ENCODE measurements at regions not wholly inside any gene's neighbourhood (a gene's known extent, or its start where the extent isn't known, plus 50 kb on each side); places are given as distances from the start of the nearest gene placed in this dataset.

- no peak overlapping the region for H3K4me2 ChIP-seq (ENCODE audit: insufficient read depth, low read length)
- H3K9ac ChIP-seq (replicated peaks; ENCODE audit: extremely low read depth, insufficient read depth, low read length) = no peak overlapping the region
- H2AFZ ChIP-seq (ENCODE audit: low read depth, low read length) = no peak overlapping the region
- no peak overlapping the region for H3K4me3 ChIP-seq (replicated peaks in 1 of 3; ENCODE audit: insufficient read depth in 1 of 3, low read depth in 1 of 3, low read length in 3 of 3)
- H4K20me1 ChIP-seq (replicated peaks; ENCODE audit: control insufficient read depth, extremely low read depth, insufficient read depth, low read length) = no peaks in the 10 kb centered on the region
- H3K4me1 ChIP-seq (ENCODE audit: control insufficient read depth, extremely low read depth, insufficient read depth, low read length) = no peaks in the 10 kb centered on the region
- dilution Hi-C loops (cut with MboI; ENCODE audit: extremely low pct_ligation_motif_present, low sequenced_read_pairs) = no loop called here
- intact Hi-C loops (cut with micrococcal nuclease) = no loop called here
- H3K27ac ChIP-seq (ENCODE audit: insufficient read depth, low read depth, low read length) = no peak overlapping the region
- ChIA-PET CTCF (no interaction called here), POLR2A (no interaction called here)
- no peaks in the 10 kb centered on the region for H3K9me3 ChIP-seq (replicated peaks; ENCODE audit: control insufficient read depth, insufficient read depth, low read length)
- no peak for FAIRE-seq
- no peaks in the 10 kb centered on the region for H3K36me3 ChIP-seq (ENCODE audit: control insufficient read depth in 2 of 2, extremely low read depth in 1 of 2, insufficient read depth in 2 of 2, low read length in 2 of 2)
- no peaks in the 10 kb centered on the region for H3K9me1 ChIP-seq (replicated peaks; ENCODE audit: control insufficient read depth, extremely low read depth, insufficient read depth, low read length)
- H3K79me2 ChIP-seq (ENCODE audit: control insufficient read depth, insufficient read depth, low read length) = no peaks in the 10 kb centered on the region
- no peaks in the 10 kb centered on the region for H3K27me3 ChIP-seq (ENCODE audit: control insufficient read depth in 2 of 2, insufficient read depth in 2 of 2, low read length in 2 of 2)
- TF ChIP-seq EZH2 (IDR thresholded peaks at IDR 0.05; ENCODE audit: borderline replicate concordance, low read depth, low read length, severe bottlenecking) (no peak), MAX (IDR thresholded peaks at IDR 0.05; ENCODE audit: insufficient read depth, insufficient read length) (no peak), JUN (IDR thresholded peaks at IDR 0.05; ENCODE audit: borderline replicate concordance, insufficient read depth, insufficient read length, low read depth) (no peak), FOS (IDR thresholded peaks at IDR 0.05; ENCODE audit: borderline replicate concordance, insufficient read depth, low read length) (no peak), CTCF (IDR thresholded peaks at IDR 0.05; ENCODE audit: extremely low read depth in 1 of 2, insufficient read depth in 1 of 2, low read depth in 1 of 2, low read length in 2 of 2) (no peak), GATA2 (IDR thresholded peaks at IDR 0.05; ENCODE audit: insufficient read depth, insufficient read length, low read depth, low read length) (no peak), POLR2AphosphoS5 (IDR thresholded peaks at IDR 0.05; ENCODE audit: insufficient read depth, low read depth, low read length) (no peak), POLR2A (IDR thresholded peaks at IDR 0.05; ENCODE audit: low read depth, low read length) (no peak), MYC (IDR thresholded peaks at IDR 0.05; ENCODE audit: low read depth, low read length) (no peak)
- no peak for DNase-seq (ENCODE audit: low read depth, low spot score)
- BruUV-seq (replicated peaks) = no TSS peak
Measured at GRCh38 chrY:12408236-12408635, 292.8 kb upstream of the USP9Y start.

Measured in endothelial cell of umbilical vein (primary cell).